22Rv1 (cell line): ENCODE measurements at regions not wholly inside any gene's neighbourhood (a gene's known extent, or its start where the extent isn't known, plus 50 kb on each side); places are given as distances from the start of the nearest gene placed in this dataset.

Experiments
- H3K27ac ChIP-seq: fragments of 450-650 bp; 2 replicates; pipeline ENCODE4 v1.5.1; 2017
- ZFX ChIP-seq: fragments of 450-650 bp; IDR thresholded peaks from 2 replicates; pipeline ENCODE4 v1.6.1; 2017; ENCODE audit warnings: antibody characterized with exemption, borderline replicate concordance
- TF ChIP-seq, protein P1 (sequence below): fragments of 450-650 bp; IDR thresholded peaks from 2 replicates; pipeline ENCODE4 v1.5.1; 2017; ENCODE audit warnings: mild to moderate bottlenecking

DNA sequence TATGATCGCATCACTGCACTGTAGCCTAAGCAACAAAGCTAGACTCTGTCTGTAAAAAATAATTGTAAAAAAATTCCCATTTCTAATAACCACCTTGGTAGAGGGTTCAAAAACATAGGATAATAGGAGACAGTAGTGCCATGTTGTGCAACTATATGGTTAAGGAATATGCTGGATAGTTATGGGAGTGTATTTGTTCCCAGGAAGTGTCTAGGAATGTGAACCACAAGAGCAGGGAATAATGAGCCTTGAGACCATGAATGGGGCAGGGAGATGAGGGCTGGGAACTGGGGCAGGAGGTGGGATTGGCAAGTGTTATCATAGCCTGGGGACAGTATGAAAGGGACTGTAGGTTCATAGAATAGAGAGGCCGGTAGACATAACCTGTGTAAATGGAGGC is 50.4 kb downstream of the RUSC2 start:
- TF ChIP-seq, protein P1, sequence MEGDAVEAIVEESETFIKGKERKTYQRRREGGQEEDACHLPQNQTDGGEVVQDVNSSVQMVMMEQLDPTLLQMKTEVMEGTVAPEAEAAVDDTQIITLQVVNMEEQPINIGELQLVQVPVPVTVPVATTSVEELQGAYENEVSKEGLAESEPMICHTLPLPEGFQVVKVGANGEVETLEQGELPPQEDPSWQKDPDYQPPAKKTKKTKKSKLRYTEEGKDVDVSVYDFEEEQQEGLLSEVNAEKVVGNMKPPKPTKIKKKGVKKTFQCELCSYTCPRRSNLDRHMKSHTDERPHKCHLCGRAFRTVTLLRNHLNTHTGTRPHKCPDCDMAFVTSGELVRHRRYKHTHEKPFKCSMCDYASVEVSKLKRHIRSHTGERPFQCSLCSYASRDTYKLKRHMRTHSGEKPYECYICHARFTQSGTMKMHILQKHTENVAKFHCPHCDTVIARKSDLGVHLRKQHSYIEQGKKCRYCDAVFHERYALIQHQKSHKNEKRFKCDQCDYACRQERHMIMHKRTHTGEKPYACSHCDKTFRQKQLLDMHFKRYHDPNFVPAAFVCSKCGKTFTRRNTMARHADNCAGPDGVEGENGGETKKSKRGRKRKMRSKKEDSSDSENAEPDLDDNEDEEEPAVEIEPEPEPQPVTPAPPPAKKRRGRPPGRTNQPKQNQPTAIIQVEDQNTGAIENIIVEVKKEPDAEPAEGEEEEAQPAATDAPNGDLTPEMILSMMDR, result no peak
- TF ChIP-seq ZFX, result no peak
- H3K27ac ChIP-seq, result no peak overlapping the region

DNA sequence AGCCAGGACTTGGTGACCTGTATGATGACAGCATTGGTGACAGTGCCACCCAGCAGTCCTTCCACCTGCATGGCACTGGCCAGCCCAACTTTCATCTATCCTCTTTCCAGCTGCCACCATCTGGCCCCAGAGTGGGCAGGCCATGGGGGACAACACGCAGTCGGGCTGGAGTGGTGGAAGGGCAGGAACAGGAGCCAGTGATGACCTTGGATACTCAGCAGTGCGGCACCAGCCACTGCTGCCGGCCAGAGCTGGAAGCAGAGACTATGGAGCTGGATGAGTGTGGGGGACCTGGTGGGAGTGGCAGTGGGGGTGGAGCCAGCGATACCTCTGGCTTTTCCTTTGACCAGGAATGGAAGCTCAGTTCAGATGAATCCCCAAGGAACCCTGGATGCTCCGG is 56.9 kb downstream of the RUSC2 start:
- TF ChIP-seq, protein P1, result no peak
- TF ChIP-seq ZFX, result no peak
- no peak overlapping the region for H3K27ac ChIP-seq

DNA sequence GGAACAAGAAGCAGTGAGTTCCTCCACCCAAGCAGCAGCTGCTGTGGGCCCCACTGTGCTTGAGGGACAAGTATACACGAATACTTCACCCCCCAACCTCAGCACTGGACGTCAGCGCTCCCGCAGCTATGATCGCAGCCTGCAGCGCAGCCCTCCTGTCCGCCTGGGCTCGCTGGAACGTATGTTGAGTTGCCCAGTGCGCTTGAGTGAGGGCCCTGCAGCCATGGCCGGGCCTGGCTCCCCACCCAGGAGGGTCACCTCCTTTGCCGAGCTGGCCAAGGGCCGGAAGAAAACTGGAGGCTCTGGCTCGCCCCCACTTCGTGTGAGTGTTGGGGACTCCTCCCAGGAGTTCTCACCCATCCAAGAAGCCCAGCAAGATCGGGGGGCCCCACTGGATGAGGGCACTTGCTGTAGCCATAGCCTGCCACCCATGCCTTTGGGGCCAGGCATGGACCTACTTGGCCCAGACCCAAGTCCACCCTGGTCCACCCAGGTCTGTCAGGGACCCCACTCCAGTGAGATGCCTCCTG is 57.1 kb upstream of the TESK1 start:
- H3K27ac ChIP-seq, result no peak overlapping the region
- no peak for TF ChIP-seq ZFX
- TF ChIP-seq, protein P1, result no peak

DNA sequence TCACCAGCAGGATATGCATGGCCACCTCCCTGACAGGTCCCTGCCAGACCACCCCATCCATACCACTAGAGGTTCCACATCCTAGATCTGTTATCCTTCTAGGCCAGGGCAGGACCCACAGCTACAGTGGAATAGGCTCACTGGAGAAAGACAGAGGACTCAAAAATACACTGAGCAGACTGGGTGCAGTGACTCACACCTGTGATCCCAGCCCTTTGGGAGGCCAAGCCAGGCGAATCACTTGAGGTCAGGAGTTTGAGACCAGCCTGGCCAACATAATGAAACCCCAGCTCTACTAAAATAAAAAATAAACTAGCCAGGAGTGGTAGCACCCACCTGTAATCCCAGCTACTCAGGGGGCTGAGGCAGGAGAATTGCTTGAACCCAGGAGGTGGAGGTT is 56.5 kb upstream of the TESK1 start:
- no peak overlapping the region for H3K27ac ChIP-seq
- TF ChIP-seq, protein P1, result no peak
- TF ChIP-seq ZFX, result no peak

DNA sequence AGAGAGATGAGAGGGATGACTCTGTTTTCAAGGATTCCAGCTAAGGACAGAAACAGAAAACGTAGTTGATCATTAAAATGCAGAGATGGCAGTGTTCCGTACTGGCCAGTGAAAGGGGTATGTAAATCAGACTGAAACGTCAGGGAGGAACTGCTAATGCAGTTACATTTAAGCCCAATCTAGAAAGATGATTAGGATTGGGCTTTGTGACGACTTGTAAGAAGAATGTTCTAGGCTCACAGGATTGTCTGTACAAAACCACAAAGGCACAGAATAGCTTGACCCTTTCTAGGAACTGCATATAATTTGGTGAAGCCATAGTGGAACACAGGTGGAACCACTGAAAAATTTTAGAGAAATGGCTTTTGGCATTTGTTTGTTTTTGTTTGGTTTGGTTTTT is 55.6 kb upstream of the TESK1 start:
- no peak overlapping the region for H3K27ac ChIP-seq
- no peak for TF ChIP-seq ZFX
- TF ChIP-seq, protein P1, result no peak

DNA sequence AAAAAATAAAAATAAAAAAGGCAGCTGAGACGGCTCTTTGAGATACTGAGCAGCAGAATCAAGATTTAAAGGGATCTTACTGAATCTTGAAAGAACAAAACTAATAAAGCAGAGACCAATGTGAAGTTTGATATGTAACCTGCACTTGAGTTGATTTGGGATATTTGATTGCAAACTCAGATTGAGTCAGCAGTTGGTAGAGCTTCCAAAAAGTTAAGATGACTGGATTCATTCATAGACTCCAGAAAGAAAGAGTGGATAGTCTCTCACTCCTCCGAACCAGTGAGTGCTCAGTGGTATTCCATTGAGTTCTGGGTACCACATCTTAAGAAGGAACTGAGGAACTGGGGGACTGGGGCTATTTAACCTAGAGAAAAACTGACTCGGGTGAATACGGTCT is 52.7 kb upstream of the TESK1 start:
- TF ChIP-seq, protein P1, result no peak
- TF ChIP-seq ZFX, result no peak
- no peak overlapping the region for H3K27ac ChIP-seq

DNA sequence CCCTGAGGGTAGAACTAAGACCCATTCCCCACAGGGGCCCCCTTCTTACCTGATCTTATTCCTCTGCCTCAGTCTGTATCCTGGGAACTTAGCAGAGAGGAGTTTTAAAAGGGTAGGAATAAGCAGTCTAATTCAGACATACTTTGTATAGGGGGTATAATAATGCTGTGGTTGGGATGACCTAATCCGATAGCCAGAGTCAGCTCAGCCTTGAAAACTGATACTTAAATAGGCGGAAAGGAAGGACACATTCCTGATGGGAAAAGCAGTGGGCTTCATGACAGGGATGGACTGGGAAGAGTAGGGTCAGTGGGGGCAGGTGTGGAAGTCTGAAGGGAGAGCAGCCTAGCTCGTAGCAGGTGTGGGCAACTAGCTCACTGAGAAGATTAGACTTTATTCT is 52.2 kb upstream of the TESK1 start:
- TF ChIP-seq, protein P1, result no peak
- TF ChIP-seq ZFX, result no peak
- no peak overlapping the region for H3K27ac ChIP-seq
